ENCODE measurements at regions not wholly inside any gene's neighbourhood (a gene's known extent, or its start where the extent isn't known, plus 50 kb on each side); places are given as distances from the start of the nearest gene placed in this dataset.

GRCh38 chr10:109374215-109374614 is 549.1 kb downstream of the XPNPEP1 start:
- DNase-seq (peak; percentile 78), ATAC-seq (ENCODE audit: low read depth) (peak; percentile 83)
- no peak overlapping the region for H3K9ac ChIP-seq (ENCODE audit: low read depth, low read length)
- H2BK5ac ChIP-seq (ENCODE audit: low read depth, low read length, poor library complexity, severe bottlenecking) = no peak overlapping the region
- H2BK20ac ChIP-seq (ENCODE audit: low read depth, low read length) = no peak overlapping the region
- H3K79me1 ChIP-seq (ENCODE audit: low read depth in 1 of 2, low read length in 2 of 2) = no peaks in the 10 kb centered on the region
- TF ChIP-seq MAZ (IDR thresholded peaks at IDR 0.05; ENCODE audit: borderline replicate concordance, low read depth, low read length) (no peak), FOS (IDR thresholded peaks at IDR 0.05; ENCODE audit: low read depth, low read length) (0 out of 2 replicates have a peak, but pooled peaks have one; percentile 3)
- no peak overlapping the region for H3K4ac ChIP-seq (ENCODE audit: low read depth, low read length)
- no peak overlapping the region for H4K5ac ChIP-seq (ENCODE audit: low read depth, low read length)
- in situ Hi-C loops (cut with MboI; ENCODE audit: low sequenced_read_pairs) = no loop called here
- no peaks in the 10 kb centered on the region for H3K9me1 ChIP-seq (ENCODE audit: insufficient read depth, low read length)
- BruUV-seq (replicated peaks) = no TSS peak
- no peak overlapping the region for H3K56ac ChIP-seq (ENCODE audit: extremely low read depth, insufficient read depth, low read length)
- H4K8ac ChIP-seq (ENCODE audit: low read depth in 2 of 2, low read length in 2 of 2) = no peak overlapping the region
- no peaks in the 10 kb centered on the region for H3K36me3 ChIP-seq (ENCODE audit: control insufficient read depth, insufficient read depth, low read length)
- dilution Hi-C loops (cut with HindIII; ENCODE audit: low sequenced_read_pairs, unreplicated experiment) = no loop called here
- no peak overlapping the region for H3K27ac ChIP-seq (ENCODE audit: insufficient read depth, low read length)
- H2BK15ac ChIP-seq (ENCODE audit: low read depth, low read length) = no peak overlapping the region
- H3K27me3 ChIP-seq (ENCODE audit: control insufficient read depth, insufficient read depth, low read length) = no peaks in the 10 kb centered on the region
- H2BK120ac ChIP-seq (ENCODE audit: low read depth, low read length) = no peak overlapping the region
- H3K14ac ChIP-seq (replicated peaks; ENCODE audit: low read depth, low read length) = no peak overlapping the region
- no peak overlapping the region for H3K18ac ChIP-seq (ENCODE audit: low read depth, low read length)
- intact Hi-C loops (cut with micrococcal nuclease) = no loop called here
- H4K91ac ChIP-seq (ENCODE audit: insufficient read depth, low read depth, low read length) = no peak overlapping the region
- no peak overlapping the region for H2AK5ac ChIP-seq (ENCODE audit: low read depth, low read length)
- H3K4me1 ChIP-seq (ENCODE audit: control insufficient read depth, insufficient read depth, low read length) = no peaks in the 10 kb centered on the region
- no peak overlapping the region for H3K4me3 ChIP-seq (ENCODE audit: insufficient read depth, low read depth, low read length)
- WGBS, 2 experiments (ENCODE audit: extremely low coverage in 2 of 2, insufficient read length in 1 of 2) = no CpG with 5 or more reads among the region's 1 CpG
- ChIA-PET CTCF (no interaction called here), POLR2A (ENCODE audit: unreplicated experiment) (no interaction called here)
- H4K20me1 ChIP-seq (ENCODE audit: insufficient read depth, low read length) = no peaks in the 10 kb centered on the region
- H2AFZ ChIP-seq (replicated peaks; ENCODE audit: low read length, poor library complexity) = no peak overlapping the region
- no peak overlapping the region for H2AK9ac ChIP-seq (replicated peaks; ENCODE audit: low read depth, low read length, poor library complexity)
- H3K4me2 ChIP-seq (ENCODE audit: low read depth, low read length) = no peak overlapping the region
- no peaks in the 10 kb centered on the region for H3K9me3 ChIP-seq (ENCODE audit: control insufficient read depth, insufficient read depth, low read length)
- no peak overlapping the region for H3K23ac ChIP-seq (ENCODE audit: low read depth, low read length)

All from IMR-90 (cell line).